Endothelial cell of umbilical vein (primary cell): ENCODE measurements at regions not wholly inside any gene's neighbourhood (a gene's known extent, or its start where the extent isn't known, plus 50 kb on each side); places are given as distances from the start of the nearest gene placed in this dataset.

Experiments
- EZH2 ChIP-seq: IDR thresholded peaks from 2 replicates; pipeline ENCODE4 v1.6.1; 2012; ENCODE audit warnings: borderline replicate concordance, low read depth, mild to moderate bottlenecking, moderate library complexity, low read length, inconsistent platforms; ENCODE audit not compliant: severe bottlenecking
- FOS ChIP-seq: IDR thresholded peaks from 2 replicates; pipeline ENCODE4 v1.6.1; 2011; ENCODE audit warnings: mild to moderate bottlenecking, low read length, moderate library complexity, borderline replicate concordance; ENCODE audit not compliant: insufficient read depth
- GATA2 ChIP-seq: IDR thresholded peaks from 2 replicates; pipeline ENCODE4 v1.7.0; 2011; ENCODE audit warnings: low read depth, mild to moderate bottlenecking, moderate library complexity, mixed read lengths, low read length; ENCODE audit not compliant: insufficient read length, insufficient read depth
- JUN ChIP-seq: IDR thresholded peaks from 2 replicates; pipeline ENCODE4 v1.6.1; 2011; ENCODE audit warnings: borderline replicate concordance, low read depth; ENCODE audit not compliant: insufficient read length, insufficient read depth
- MYC ChIP-seq: IDR thresholded peaks from one replicate; pipeline ENCODE4 v1.6.1; 2011; ENCODE audit warnings: mild to moderate bottlenecking, low read depth, low read length
- POLR2A ChIP-seq: IDR thresholded peaks from 2 replicates; pipeline ENCODE4 v1.6.1; 2012; ENCODE audit warnings: low read depth, mild to moderate bottlenecking, control low read depth, low read length
- POLR2AphosphoS5 ChIP-seq: IDR thresholded peaks from 2 replicates; pipeline ENCODE4 v1.6.1; 2012; ENCODE audit warnings: low read depth, mild to moderate bottlenecking, control low read depth, low read length, moderate library complexity; ENCODE audit not compliant: insufficient read depth
- TF ChIP-seq, protein P1 (sequence below), 2 donors: IDR thresholded peaks; 1 replicate in 1 of 2; 2 replicates in 1 of 2; pipeline ENCODE4 v1.5.1; 2011; ENCODE audit warnings: low read length in 2 of 2, mild to moderate bottlenecking in 2 of 2, moderate library complexity in 2 of 2, control low read depth in 1 of 2, inconsistent platforms in 1 of 2, low read depth in 1 of 2; ENCODE audit not compliant: insufficient read depth in 1 of 2; ENCODE audit errors: extremely low read depth in 1 of 2
- TF ChIP-seq, protein P2 (sequence below): IDR thresholded peaks from 2 replicates; pipeline ENCODE4 v1.6.1; 2011; ENCODE audit not compliant: insufficient read depth, insufficient read length

DNA sequence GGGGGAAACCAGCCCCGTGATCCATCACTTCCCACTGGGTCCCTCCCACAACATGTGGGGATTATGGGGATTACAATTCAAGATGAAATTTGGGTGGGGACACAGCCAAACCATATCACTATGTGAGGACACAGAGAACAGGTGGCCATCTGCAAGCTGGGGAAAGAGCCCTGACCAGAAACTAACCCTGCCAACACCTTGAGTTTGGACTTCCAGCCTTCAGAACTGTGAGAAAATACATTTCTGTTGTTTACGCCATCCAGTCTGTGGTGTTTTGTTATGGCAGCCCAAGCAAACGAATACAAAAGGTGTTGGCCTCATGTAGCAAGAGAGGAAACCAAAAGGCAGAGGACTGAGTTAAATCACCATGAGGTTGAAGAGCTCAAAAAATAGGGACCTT, 169.9 kb upstream of the TENM3 start:
- TF ChIP-seq EZH2 (no peak), POLR2AphosphoS5 (no peak), POLR2A (no peak), FOS (no peak), MYC (no peak), JUN (no peak), GATA2 (no peak)
- TF ChIP-seq, protein P1, sequence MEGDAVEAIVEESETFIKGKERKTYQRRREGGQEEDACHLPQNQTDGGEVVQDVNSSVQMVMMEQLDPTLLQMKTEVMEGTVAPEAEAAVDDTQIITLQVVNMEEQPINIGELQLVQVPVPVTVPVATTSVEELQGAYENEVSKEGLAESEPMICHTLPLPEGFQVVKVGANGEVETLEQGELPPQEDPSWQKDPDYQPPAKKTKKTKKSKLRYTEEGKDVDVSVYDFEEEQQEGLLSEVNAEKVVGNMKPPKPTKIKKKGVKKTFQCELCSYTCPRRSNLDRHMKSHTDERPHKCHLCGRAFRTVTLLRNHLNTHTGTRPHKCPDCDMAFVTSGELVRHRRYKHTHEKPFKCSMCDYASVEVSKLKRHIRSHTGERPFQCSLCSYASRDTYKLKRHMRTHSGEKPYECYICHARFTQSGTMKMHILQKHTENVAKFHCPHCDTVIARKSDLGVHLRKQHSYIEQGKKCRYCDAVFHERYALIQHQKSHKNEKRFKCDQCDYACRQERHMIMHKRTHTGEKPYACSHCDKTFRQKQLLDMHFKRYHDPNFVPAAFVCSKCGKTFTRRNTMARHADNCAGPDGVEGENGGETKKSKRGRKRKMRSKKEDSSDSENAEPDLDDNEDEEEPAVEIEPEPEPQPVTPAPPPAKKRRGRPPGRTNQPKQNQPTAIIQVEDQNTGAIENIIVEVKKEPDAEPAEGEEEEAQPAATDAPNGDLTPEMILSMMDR (IDR thresholded peaks at IDR 0.05; ENCODE audit: extremely low read depth in 1 of 2, insufficient read depth in 1 of 2, low read depth in 1 of 2, low read length in 2 of 2), result no peak
- TF ChIP-seq, protein P2, sequence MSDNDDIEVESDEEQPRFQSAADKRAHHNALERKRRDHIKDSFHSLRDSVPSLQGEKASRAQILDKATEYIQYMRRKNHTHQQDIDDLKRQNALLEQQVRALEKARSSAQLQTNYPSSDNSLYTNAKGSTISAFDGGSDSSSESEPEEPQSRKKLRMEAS, result no peak
